ENCODE measurements at regions not wholly inside any gene's neighbourhood (a gene's known extent, or its start where the extent isn't known, plus 50 kb on each side); places are given as distances from the start of the nearest gene placed in this dataset.
"Not testable (repeated sequence)": the region's sequence is repeated elsewhere in the genome, so short reads cannot be mapped to it uniquely, and the experiment has no call there.

GRCh38 chr1:192892934-192893333 is 84.1 kb downstream of the RGS2 start:
- DNase-seq = no peak

DNA sequence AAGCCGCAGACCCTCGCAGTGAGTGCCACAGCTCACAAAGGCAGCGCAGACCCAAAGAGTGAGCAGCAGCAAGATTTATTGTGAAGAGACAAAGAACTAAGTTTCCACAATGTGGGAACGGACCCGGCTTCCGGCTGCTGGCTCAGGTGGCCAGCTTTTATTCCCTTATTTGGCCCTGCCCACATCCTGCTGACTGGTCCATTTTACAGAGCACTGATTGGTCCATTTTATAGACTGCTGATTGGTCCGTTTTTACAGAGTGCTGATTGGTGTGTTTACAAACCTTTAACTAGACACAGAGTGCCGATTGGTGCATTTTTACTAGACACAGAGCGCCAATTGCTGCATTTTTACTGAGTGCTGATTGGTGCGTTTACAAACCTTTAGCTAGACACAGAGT is 86.6 kb downstream of the RGS2 start:
- not testable (repeated sequence) for H3K36me3 ChIP-seq (ENCODE audit: insufficient read depth, low read length); H3K27ac ChIP-seq (ENCODE audit: low read length); H3K79me2 ChIP-seq (ENCODE audit: low read length); H3K9me3 ChIP-seq (ENCODE audit: low read length); H3K4me2 ChIP-seq (ENCODE audit: low read depth, low read length, poor library complexity, severe bottlenecking); DNase-seq; H3K9me2 ChIP-seq (replicated peaks; ENCODE audit: insufficient read depth, low read length); H3K4me1 ChIP-seq (ENCODE audit: low read length); H3K9ac ChIP-seq (ENCODE audit: low read length); H4K20me1 ChIP-seq (ENCODE audit: insufficient read depth, low read depth, low read length); H2AFZ ChIP-seq (ENCODE audit: low read length); H3K4me3 ChIP-seq (ENCODE audit: low read length); H3K27me3 ChIP-seq (ENCODE audit: low read length)

More at GRCh38 chr1:192892934-192893333, 84.1 kb downstream of the RGS2 start:
- Histone ChIP-seq H3K79me2 (ENCODE audit: low read length) (no peaks in the 10 kb centered on the region), H4K20me1 (ENCODE audit: insufficient read depth, low read depth, low read length) (no peaks in the 10 kb centered on the region), H3K4me3 (ENCODE audit: low read length) (no peak overlapping the region), H3K27me3 (ENCODE audit: low read length) (no peaks in the 10 kb centered on the region), H2AFZ (ENCODE audit: low read length) (no peak overlapping the region), H3K9ac (ENCODE audit: low read length) (no peak overlapping the region), H3K4me2 (ENCODE audit: low read depth, low read length, poor library complexity, severe bottlenecking) (no peak overlapping the region), H3K9me2 (replicated peaks; ENCODE audit: insufficient read depth, low read length) (no peaks in the 10 kb centered on the region; the same call in 1 of the 2 replicates), H3K36me3 (ENCODE audit: insufficient read depth, low read length) (no peaks in the 10 kb centered on the region), H3K4me1 (ENCODE audit: low read length) (no peaks in the 10 kb centered on the region), H3K9me3 (ENCODE audit: low read length) (no peaks in the 10 kb centered on the region), H3K27ac (ENCODE audit: low read length) (no peak overlapping the region)

GRCh38 chr1:192896376-192896775 is 87.5 kb downstream of the RGS2 start:
- Histone ChIP-seq H3K79me2 (ENCODE audit: low read length) (no peaks in the 10 kb centered on the region), H3K9me2 (replicated peaks; ENCODE audit: insufficient read depth, low read length) (no peaks in the 10 kb centered on the region; the same call in 1 of the 2 replicates), H3K27me3 (ENCODE audit: low read length) (no peaks in the 10 kb centered on the region), H4K20me1 (ENCODE audit: insufficient read depth, low read depth, low read length) (no peaks in the 10 kb centered on the region), H3K9ac (ENCODE audit: low read length) (no peak overlapping the region), H3K27ac (ENCODE audit: low read length) (no peak overlapping the region), H3K9me3 (ENCODE audit: low read length) (no peaks in the 10 kb centered on the region), H3K4me3 (ENCODE audit: low read length) (no peak overlapping the region), H3K36me3 (ENCODE audit: insufficient read depth, low read length) (no peaks in the 10 kb centered on the region), H3K4me2 (ENCODE audit: low read depth, low read length, poor library complexity, severe bottlenecking) (no peak overlapping the region), H3K4me1 (ENCODE audit: low read length) (no peaks in the 10 kb centered on the region), H2AFZ (ENCODE audit: low read length) (no peak overlapping the region)
- no peak for DNase-seq

GRCh38 chr1:192901500-192901899 is 92.7 kb downstream of the RGS2 start:
- no peaks in the 10 kb centered on the region for H3K79me2 ChIP-seq (ENCODE audit: low read length)
- no peaks in the 10 kb centered on the region for H3K36me3 ChIP-seq (ENCODE audit: insufficient read depth, low read length)
- no peak overlapping the region for H3K9ac ChIP-seq (ENCODE audit: low read length)
- no peak overlapping the region for H2AFZ ChIP-seq (ENCODE audit: low read length)
- no peak overlapping the region for H3K27ac ChIP-seq (ENCODE audit: low read length)
- H3K4me3 ChIP-seq (ENCODE audit: low read length) = no peak overlapping the region
- H3K27me3 ChIP-seq (ENCODE audit: low read length) = no peaks in the 10 kb centered on the region
- no peak for DNase-seq
- H3K9me3 ChIP-seq (ENCODE audit: low read length) = no peaks in the 10 kb centered on the region
- H3K9me2 ChIP-seq (replicated peaks; ENCODE audit: insufficient read depth, low read length) = no peaks in the 10 kb centered on the region
- H4K20me1 ChIP-seq (ENCODE audit: insufficient read depth, low read depth, low read length) = no peaks in the 10 kb centered on the region
- H3K4me1 ChIP-seq (ENCODE audit: low read length) = no peaks in the 10 kb centered on the region
- H3K4me2 ChIP-seq (ENCODE audit: low read depth, low read length, poor library complexity, severe bottlenecking) = no peak overlapping the region

GRCh38 chr1:192903142-192903541 is 94.3 kb downstream of the RGS2 start:
- H3K4me2 ChIP-seq (ENCODE audit: low read depth, low read length, poor library complexity, severe bottlenecking) = no peak overlapping the region
- H3K4me3 ChIP-seq (ENCODE audit: low read length) = no peak overlapping the region
- no peaks in the 10 kb centered on the region for H3K36me3 ChIP-seq (ENCODE audit: insufficient read depth, low read length)
- no peak overlapping the region for H3K27ac ChIP-seq (ENCODE audit: low read length)
- no peak for DNase-seq
- no peaks in the 10 kb centered on the region for H3K79me2 ChIP-seq (ENCODE audit: low read length)
- H3K27me3 ChIP-seq (ENCODE audit: low read length) = no peaks in the 10 kb centered on the region
- H4K20me1 ChIP-seq (ENCODE audit: insufficient read depth, low read depth, low read length) = no peaks in the 10 kb centered on the region
- no peaks in the 10 kb centered on the region for H3K9me3 ChIP-seq (ENCODE audit: low read length)
- H2AFZ ChIP-seq (ENCODE audit: low read length) = no peak overlapping the region
- no peaks in the 10 kb centered on the region for H3K9me2 ChIP-seq (replicated peaks; ENCODE audit: insufficient read depth, low read length)
- no peaks in the 10 kb centered on the region for H3K4me1 ChIP-seq (ENCODE audit: low read length)
- no peak overlapping the region for H3K9ac ChIP-seq (ENCODE audit: low read length)

DNA sequence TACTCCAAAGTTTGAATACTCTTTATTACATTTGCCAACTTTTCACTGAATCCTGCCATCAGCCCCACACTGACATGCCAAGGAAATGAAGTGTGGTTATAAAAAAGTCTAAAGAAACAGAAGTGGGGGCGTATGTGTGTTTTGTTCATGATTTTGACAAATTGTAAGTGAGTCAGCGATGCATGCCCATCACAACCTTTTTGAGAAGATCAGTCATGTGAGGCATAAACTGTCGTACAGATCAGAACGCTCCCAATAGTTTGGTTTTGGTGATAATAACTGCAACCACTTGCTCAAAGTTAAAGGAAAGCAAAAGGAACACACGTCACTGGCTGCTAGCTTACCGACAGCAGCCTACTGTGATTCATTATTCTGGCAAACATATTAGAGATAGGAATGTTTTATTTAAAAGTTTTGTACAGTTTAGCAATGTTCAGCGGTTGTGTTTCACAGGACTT is 95.6 kb downstream of the RGS2 start:
- H3K27ac ChIP-seq (ENCODE audit: low read length) = no peak overlapping the region
- no peaks in the 10 kb centered on the region for H3K4me1 ChIP-seq (ENCODE audit: low read length)
- no peak overlapping the region for H3K9ac ChIP-seq (ENCODE audit: low read length)
- no peaks in the 10 kb centered on the region for H3K36me3 ChIP-seq (ENCODE audit: insufficient read depth, low read length)
- no peak for DNase-seq
- H3K79me2 ChIP-seq (ENCODE audit: low read length) = no peaks in the 10 kb centered on the region
- no peaks in the 10 kb centered on the region for H3K9me2 ChIP-seq (replicated peaks; ENCODE audit: insufficient read depth, low read length)
- H3K4me3 ChIP-seq (ENCODE audit: low read length) = no peak overlapping the region
- H2AFZ ChIP-seq (ENCODE audit: low read length) = no peak overlapping the region
- no peaks in the 10 kb centered on the region for H3K9me3 ChIP-seq (ENCODE audit: low read length)
- no peaks in the 10 kb centered on the region for H3K27me3 ChIP-seq (ENCODE audit: low read length)
- H3K4me2 ChIP-seq (ENCODE audit: low read depth, low read length, poor library complexity, severe bottlenecking) = no peak overlapping the region
- no peaks in the 10 kb centered on the region for H4K20me1 ChIP-seq (ENCODE audit: insufficient read depth, low read depth, low read length)

- H3K9me3 ChIP-seq (ENCODE audit: low read length) = no peaks in the 10 kb centered on the region
- H3K4me1 ChIP-seq (ENCODE audit: low read length) = no peaks in the 10 kb centered on the region
- no peaks in the 10 kb centered on the region for H3K27me3 ChIP-seq (ENCODE audit: low read length)
- no peak overlapping the region for H3K4me3 ChIP-seq (ENCODE audit: low read length)
- no peak overlapping the region for H3K27ac ChIP-seq (ENCODE audit: low read length)
- H4K20me1 ChIP-seq (ENCODE audit: insufficient read depth, low read depth, low read length) = no peaks in the 10 kb centered on the region
- no peaks in the 10 kb centered on the region for H3K9me2 ChIP-seq (replicated peaks; ENCODE audit: insufficient read depth, low read length)
- no peak overlapping the region for H3K9ac ChIP-seq (ENCODE audit: low read length)
- no peaks in the 10 kb centered on the region for H3K36me3 ChIP-seq (ENCODE audit: insufficient read depth, low read length)
- no peak for DNase-seq
- no peak overlapping the region for H3K4me2 ChIP-seq (ENCODE audit: low read depth, low read length, poor library complexity, severe bottlenecking)
- no peaks in the 10 kb centered on the region for H3K79me2 ChIP-seq (ENCODE audit: low read length)
- H2AFZ ChIP-seq (ENCODE audit: low read length) = no peak overlapping the region
Observed at GRCh38 chr1:192905049-192905448, 96.2 kb downstream of the RGS2 start.

- no peaks in the 10 kb centered on the region for H3K4me1 ChIP-seq (ENCODE audit: low read length)
- H3K9me3 ChIP-seq (ENCODE audit: low read length) = no peaks in the 10 kb centered on the region
- H3K36me3 ChIP-seq (ENCODE audit: insufficient read depth, low read length) = no peaks in the 10 kb centered on the region
- DNase-seq = no peak
- H4K20me1 ChIP-seq (ENCODE audit: insufficient read depth, low read depth, low read length) = no peaks in the 10 kb centered on the region
- H3K4me3 ChIP-seq (ENCODE audit: low read length) = no peak overlapping the region
- H3K9me2 ChIP-seq (replicated peaks; ENCODE audit: insufficient read depth, low read length) = no peaks in the 10 kb centered on the region
- no peak overlapping the region for H3K4me2 ChIP-seq (ENCODE audit: low read depth, low read length, poor library complexity, severe bottlenecking)
- H3K27ac ChIP-seq (ENCODE audit: low read length) = no peak overlapping the region
- no peak overlapping the region for H3K9ac ChIP-seq (ENCODE audit: low read length)
- no peaks in the 10 kb centered on the region for H3K27me3 ChIP-seq (ENCODE audit: low read length)
- H2AFZ ChIP-seq (ENCODE audit: low read length) = no peak overlapping the region
- H3K79me2 ChIP-seq (ENCODE audit: low read length) = no peaks in the 10 kb centered on the region
Observed at GRCh38 chr1:192906334-192906733, 97.5 kb downstream of the RGS2 start.
